Activated CD4-positive, alpha-beta T cell treated with anti-CD3 and anti-CD28 coated beads, Interleukin-2, amount 50 U/mL, for 16 hours (primary cell): ENCODE measurements at regions not wholly inside any gene's neighbourhood (a gene's known extent, or its start where the extent isn't known, plus 50 kb on each side); places are given as distances from the start of the nearest gene placed in this dataset.

ENCODE experiments used
- DNase-seq: peaks from one replicate; pipeline ENCODE4 v3.0.0-alpha.2; 2020

GRCh38 chr17:54844233-54844632 lies 56.4 kb upstream of the TOM1L1 start:
- DNase-seq = no peak

GRCh38 chr17:54848368-54848987 lies 52.2 kb upstream of the TOM1L1 start:
- DNase-seq = no peak

GRCh38 chr17:54849660-54850059 lies 51.0 kb upstream of the TOM1L1 start:
- no peak for DNase-seq
